H9 (cell line): ENCODE measurements at regions not wholly inside any gene's neighbourhood (a gene's known extent, or its start where the extent isn't known, plus 50 kb on each side); places are given as distances from the start of the nearest gene placed in this dataset.

ENCODE experiments used
- DNase-seq: peaks from one replicate; pipeline ENCODE4 v3.0.0-alpha.2; 2017
- H2AFZ ChIP-seq: one replicate; pipeline ENCODE4 v1.6.1; 2013; ENCODE audit warnings: mild to moderate bottlenecking, low read length, control low read depth, moderate library complexity
- H2AK5ac ChIP-seq: 2 replicates; pipeline ENCODE4 v1.6.1; 2013; ENCODE audit warnings: low read length, control low read depth, mixed read lengths; ENCODE audit not compliant: insufficient read length
- H2BK120ac ChIP-seq: one replicate; pipeline ENCODE4 v1.6.1; 2013; ENCODE audit warnings: low read depth, mild to moderate bottlenecking, low read length, control low read depth, inconsistent platforms; ENCODE audit not compliant: poor library complexity, severe bottlenecking
- H2BK12ac ChIP-seq: 2 replicates; pipeline ENCODE4 v1.6.1; 2013; ENCODE audit warnings: low read length, control low read depth, mixed read lengths, low read depth; ENCODE audit not compliant: insufficient read length
- H2BK15ac ChIP-seq: 2 replicates; pipeline ENCODE4 v1.6.1; 2013; ENCODE audit warnings: low read depth, low read length, control low read depth
- H2BK20ac ChIP-seq: one replicate; pipeline ENCODE4 v1.6.1; 2013; ENCODE audit warnings: low read depth, mild to moderate bottlenecking, low read length, control low read depth, inconsistent platforms; ENCODE audit not compliant: poor library complexity, severe bottlenecking
- H2BK5ac ChIP-seq: 2 replicates; pipeline ENCODE4 v1.6.1; 2013; ENCODE audit warnings: low read length, control low read depth, mixed read lengths; ENCODE audit not compliant: insufficient read length
- H3K14ac ChIP-seq: 2 replicates; pipeline ENCODE4 v1.6.1; 2013; ENCODE audit warnings: low read length, control low read depth; ENCODE audit not compliant: insufficient read depth
- H3K18ac ChIP-seq: 2 replicates; pipeline ENCODE4 v1.6.1; 2013; ENCODE audit warnings: low read depth, mild to moderate bottlenecking, mixed read lengths, low read length, control low read depth; ENCODE audit not compliant: insufficient read length
- H3K23ac ChIP-seq: 2 replicates; pipeline ENCODE4 v1.6.1; 2013; ENCODE audit warnings: low read length, control low read depth, mixed read lengths, low read depth; ENCODE audit not compliant: insufficient read length
- H3K23me2 ChIP-seq: 2 replicates; pipeline ENCODE4 v1.6.1; 2013; ENCODE audit warnings: low read depth, mild to moderate bottlenecking, mixed read lengths, low read length, control low read depth; ENCODE audit not compliant: insufficient read length, poor library complexity, severe bottlenecking
- H3K27ac ChIP-seq: 2 replicates; pipeline ENCODE4 v1.5.1; 2013; ENCODE audit warnings: low read length, control low read depth, mixed read lengths, low read depth; ENCODE audit not compliant: insufficient read length
- H3K27me3 ChIP-seq: 2 replicates; pipeline ENCODE4 v1.6.1; 2013; ENCODE audit warnings: low read length, control low read depth, inconsistent platforms; ENCODE audit not compliant: insufficient read depth
- H3K4ac ChIP-seq: 2 replicates; pipeline ENCODE4 v1.6.1; 2013; ENCODE audit warnings: low read depth, mild to moderate bottlenecking, control low read depth, inconsistent platforms, low read length, moderate library complexity
- H3K4me1 ChIP-seq: 2 replicates; pipeline ENCODE4 v1.6.1; 2013; ENCODE audit warnings: low read length, control low read depth, inconsistent platforms; ENCODE audit not compliant: insufficient read depth
- H3K4me2 ChIP-seq: 2 replicates; pipeline ENCODE4 v1.6.1; 2013; ENCODE audit warnings: low read length, control low read depth, mixed read lengths; ENCODE audit not compliant: insufficient read length, insufficient read depth
- H3K56ac ChIP-seq: 2 replicates; pipeline ENCODE4 v1.6.1; 2013; ENCODE audit warnings: low read depth, mild to moderate bottlenecking, mixed read lengths, low read length, control low read depth; ENCODE audit not compliant: insufficient read length
- H3K79me1 ChIP-seq: 2 replicates; pipeline ENCODE4 v1.6.1; 2013; ENCODE audit warnings: low read depth, mild to moderate bottlenecking, moderate library complexity, low read length, control low read depth, inconsistent platforms; ENCODE audit not compliant: insufficient read depth, poor library complexity, severe bottlenecking
- H3K79me2 ChIP-seq: 2 replicates; pipeline ENCODE4 v1.6.1; 2013; ENCODE audit warnings: low read length, control low read depth, inconsistent platforms; ENCODE audit not compliant: insufficient read depth
- H3K9ac ChIP-seq: 2 replicates; pipeline ENCODE4 v1.6.1; 2013; ENCODE audit warnings: low read length, control low read depth, mixed read lengths; ENCODE audit not compliant: insufficient read length; ENCODE audit errors: extremely low read depth
- H3K9me3 ChIP-seq: one replicate; pipeline ENCODE4 v1.6.1; 2013; ENCODE audit warnings: low read depth, low read length, inconsistent platforms; ENCODE audit not compliant: control insufficient read depth
- H3T11ph ChIP-seq: one replicate; pipeline ENCODE4 v1.6.1; 2013; ENCODE audit warnings: mild to moderate bottlenecking, low read length, control low read depth, inconsistent platforms
- H4K20me1 ChIP-seq: one replicate; pipeline ENCODE4 v1.6.1; 2013; ENCODE audit not compliant: control insufficient read depth, insufficient read length, insufficient read depth
- H4K5ac ChIP-seq: 2 replicates; pipeline ENCODE4 v1.6.1; 2013; ENCODE audit warnings: low read depth, mild to moderate bottlenecking, mixed read lengths, low read length, control low read depth; ENCODE audit not compliant: insufficient read length
- H4K8ac ChIP-seq: replicated peaks from 2 replicates; pipeline ENCODE4 v1.6.1; 2013; ENCODE audit warnings: low read length, control low read depth, mixed read lengths, low read depth; ENCODE audit not compliant: insufficient read length
- H4K91ac ChIP-seq: 2 replicates; pipeline ENCODE4 v1.6.1; 2013; ENCODE audit warnings: low read depth, mild to moderate bottlenecking, moderate library complexity, mixed read lengths, low read length, control low read depth; ENCODE audit not compliant: insufficient read length
- H3K27ac Mint-ChIP-seq, 3 experiments: 2 replicates in 2 of 3; 3 replicates in 1 of 3; pipeline ENCODE4 v1.8.0; 2020 to 2021; ENCODE audit warnings: mixed read lengths in 3 of 3, mild to moderate bottlenecking in 1 of 3, moderate library complexity in 1 of 3
- H3K27me3 Mint-ChIP-seq: 2 replicates; pipeline ENCODE4 v1.8.0; 2021; ENCODE audit warnings: low read depth, mild to moderate bottlenecking, moderate library complexity, mixed read lengths
- H3K36me3 Mint-ChIP-seq, 3 experiments: 2 replicates in 2 of 3; 3 replicates in 1 of 3; pipeline ENCODE4 v1.8.0; 2020 to 2021; ENCODE audit warnings: low read depth in 3 of 3, mixed read lengths in 3 of 3; ENCODE audit not compliant: insufficient read depth in 1 of 3
- H3K4me1 Mint-ChIP-seq, 2 experiments: 2 replicates each; pipeline ENCODE4 v1.8.0; 2020; ENCODE audit warnings: mixed read lengths in 2 of 2
- H3K4me3 Mint-ChIP-seq, 2 experiments: 2 replicates in 1 of 2; 3 replicates in 1 of 2; pipeline ENCODE4 v1.8.0; 2020 to 2021; ENCODE audit warnings: mild to moderate bottlenecking in 2 of 2, mixed read lengths in 2 of 2, moderate library complexity in 1 of 2
- H3K9me3 Mint-ChIP-seq, 2 experiments: 2 replicates in 1 of 2; 3 replicates in 1 of 2; pipeline ENCODE4 v1.8.0; 2020; ENCODE audit warnings: mild to moderate bottlenecking in 2 of 2, mixed read lengths in 2 of 2, moderate library complexity in 1 of 2
- CTCF ChIP-seq: fragments of 200-600 bp; sonication (generic); conservative IDR thresholded peaks from 3 replicates; pipeline ENCODE4 v1.8.0; 2021; ENCODE audit warnings: antibody characterized with exemption, mild to moderate bottlenecking

GRCh38 chrX:42442745-42443144, 335.2 kb downstream of the PPP1R2C start:
- Histone ChIP-seq H3K18ac (no peak overlapping the region), H3K56ac (no peak overlapping the region), H3K4me2 (no peak overlapping the region), H3K4me1 (no peaks in the 10 kb centered on the region), H2BK12ac (no peak overlapping the region), H2BK15ac (no peak overlapping the region), H3K4ac (no peak overlapping the region), H3K27me3 (no peaks in the 10 kb centered on the region), H3K14ac (no peak overlapping the region), H3K79me2 (no peaks in the 10 kb centered on the region), H4K8ac (no peak overlapping the region), H2BK20ac (no peak overlapping the region), H2AFZ (no peak overlapping the region), H3K79me1 (no peaks in the 10 kb centered on the region), H3T11ph (no peak overlapping the region), H3K27ac (no peak overlapping the region), H3K9ac (no peak overlapping the region), H3K9me3 (no peaks in the 10 kb centered on the region), H4K20me1 (no peaks in the 10 kb centered on the region), H2BK5ac (no peak overlapping the region), H2BK120ac (no peak overlapping the region), H3K23ac (no peak overlapping the region), H4K91ac (no peak overlapping the region), H2AK5ac (no peak overlapping the region), H4K5ac (no peak overlapping the region), H3K23me2 (no peaks in the 10 kb centered on the region)
- peaks cover 21 to 43% of the 10 kb centered on the region in 2 experiments for H3K9me3 Mint-ChIP-seq
- no peak for TF ChIP-seq CTCF
- H3K4me3 Mint-ChIP-seq: no peak overlapping the region
- peaks cover 0 to 9% (median 0%) of the 10 kb centered on the region in 3 experiments; a peak in 4 of 7 replicates for H3K36me3 Mint-ChIP-seq
- H3K27ac Mint-ChIP-seq: no peak overlapping the region
- no peaks in the 10 kb centered on the region for H3K4me1 Mint-ChIP-seq
- no peaks in the 10 kb centered on the region for H3K27me3 Mint-ChIP-seq
- no peak for DNase-seq
